SK-N-MC (cell line): ENCODE measurements at regions not wholly inside any gene's neighbourhood (a gene's known extent, or its start where the extent isn't known, plus 50 kb on each side); places are given as distances from the start of the nearest gene placed in this dataset.
"Not testable (repeated sequence)": the region's sequence is repeated elsewhere in the genome, so short reads cannot be mapped to it uniquely, and the experiment has no call there.

Source experiments
- DNase-seq: peaks from one replicate; pipeline ENCODE4 v3.0.0-alpha.2; 2011; ENCODE audit warnings: low read depth, low spot score
- H3K27ac ChIP-seq: fragments of 200-600 bp; sonication (generic); 2 replicates; pipeline ENCODE4 v1.5.1; 2016; ENCODE audit warnings: mixed run types
- H3K36me3 ChIP-seq: fragments of 200-600 bp; sonication (generic); 2 replicates; pipeline ENCODE4 v1.6.1; 2017; ENCODE audit warnings: antibody characterized with exemption, low read length, mixed read lengths; ENCODE audit not compliant: insufficient read depth
- H3K4me3 ChIP-seq: fragments of 200-600 bp; sonication (generic); 2 replicates; pipeline ENCODE4 v1.5.1; 2016
- H3K9ac ChIP-seq: fragments of 200-600 bp; sonication (generic); 2 replicates; pipeline ENCODE4 v1.8.0; 2017; ENCODE audit warnings: mixed run types, mixed read lengths; ENCODE audit not compliant: insufficient read length
- H3K9me3 ChIP-seq: fragments of 200-600 bp; sonication (generic); 2 replicates; pipeline ENCODE4 v1.6.1; 2017; ENCODE audit warnings: low read depth, mild to moderate bottlenecking, antibody characterized with exemption, low read length, moderate library complexity, mixed read lengths
- EZH2 ChIP-seq: fragments of 200-600 bp; sonication (generic); IDR thresholded peaks from one replicate; pipeline ENCODE4 v1.6.1; 2017; ENCODE audit warnings: antibody characterized with exemption
- FOXP2 ChIP-seq: optimal IDR thresholded peaks from 2 replicates; pipeline ENCODE3; 2011; ENCODE audit warnings: mild to moderate bottlenecking, moderate library complexity; ENCODE audit not compliant: insufficient read depth; ENCODE audit errors: extremely low read length, control extremely low read depth
- POLR2AphosphoS5 ChIP-seq: IDR thresholded peaks from 2 replicates; pipeline ENCODE4 v1.6.1; 2012; ENCODE audit warnings: mild to moderate bottlenecking, low read depth, low read length, borderline replicate concordance

DNA sequence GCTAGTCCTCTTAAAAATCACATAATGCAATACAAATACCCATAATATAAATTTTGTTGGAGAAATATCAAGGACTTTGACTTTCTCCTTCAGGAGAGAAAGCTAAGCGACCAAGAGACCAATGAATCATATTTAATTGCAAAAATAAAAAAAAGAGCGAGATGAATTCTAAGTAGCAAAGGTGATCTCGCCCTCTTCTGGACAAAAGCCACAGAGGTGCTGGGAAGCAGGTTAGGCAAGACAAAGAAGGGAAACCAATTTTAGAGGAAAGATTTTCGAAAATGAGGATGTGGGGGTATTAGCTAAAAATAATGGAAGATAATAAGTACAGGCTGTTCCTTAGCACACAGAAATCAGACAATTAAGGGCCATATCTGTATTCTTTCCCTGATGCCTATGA, 111.4 kb upstream of the PLAAT1 start:
- no peak for DNase-seq
- TF ChIP-seq POLR2AphosphoS5 (no peak), FOXP2 (no peak), EZH2 (no peak)
- H3K36me3 ChIP-seq, result no peaks in the 10 kb centered on the region
- no peak overlapping the region for H3K4me3 ChIP-seq
- no peak overlapping the region for H3K9ac ChIP-seq
- no peak overlapping the region for H3K27ac ChIP-seq
- no peaks in the 10 kb centered on the region for H3K9me3 ChIP-seq

GRCh38 chr3:193130576-193130975, 110.4 kb upstream of the PLAAT1 start:
- H3K9ac ChIP-seq, result no peak overlapping the region
- DNase-seq, result no peak
- H3K9me3 ChIP-seq, result no peaks in the 10 kb centered on the region
- no peak overlapping the region for H3K27ac ChIP-seq
- H3K36me3 ChIP-seq, result no peaks in the 10 kb centered on the region
- TF ChIP-seq FOXP2 (no peak), EZH2 (no peak), POLR2AphosphoS5 (no peak)
- no peak overlapping the region for H3K4me3 ChIP-seq

DNA sequence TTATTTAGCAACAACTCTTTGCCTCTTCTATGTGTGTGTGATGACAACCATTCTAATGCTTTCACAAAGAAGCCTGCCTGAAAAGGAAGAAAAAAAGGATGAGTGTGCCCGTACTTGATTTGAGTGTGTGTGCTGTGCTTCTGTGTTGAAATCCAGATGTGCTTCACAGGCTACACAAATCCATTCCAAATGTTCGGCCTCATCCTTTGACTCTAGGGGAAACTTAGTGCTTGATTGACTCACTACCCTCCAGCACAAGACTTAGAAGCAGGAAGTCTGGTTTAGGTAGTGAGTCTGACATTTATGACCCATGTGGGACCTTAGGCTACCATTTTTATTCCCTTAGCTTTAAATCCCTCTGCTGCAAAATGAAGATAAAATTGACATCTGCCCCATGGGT, 108.8 kb upstream of the PLAAT1 start:
- Histone ChIP-seq H3K36me3 (no peaks in the 10 kb centered on the region), H3K9me3 (no peaks in the 10 kb centered on the region), H3K9ac (no peak overlapping the region), H3K27ac (no peak overlapping the region), H3K4me3 (no peak overlapping the region)
- no peak for DNase-seq
- TF ChIP-seq POLR2AphosphoS5, result no peak
- TF ChIP-seq EZH2, result no peak

DNA sequence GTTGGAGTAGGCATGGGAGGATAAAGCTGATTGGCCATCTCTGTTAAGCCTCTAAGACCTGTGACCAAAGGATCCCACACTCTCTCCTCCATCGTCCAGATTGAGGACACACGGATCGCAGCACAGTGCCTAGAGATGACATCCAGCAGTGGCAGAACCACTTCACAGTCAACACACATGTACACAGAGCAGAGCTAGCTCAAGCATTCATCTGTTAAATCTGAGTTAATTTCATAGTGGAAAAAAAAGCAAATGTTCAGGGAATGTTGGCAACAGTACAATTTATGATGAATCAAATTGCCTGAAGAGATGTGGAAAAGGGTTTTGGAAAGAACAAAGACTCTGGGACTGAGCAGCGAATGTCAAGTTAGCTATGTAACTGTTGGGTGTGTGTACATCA, 108.1 kb upstream of the PLAAT1 start:
- no peaks in the 10 kb centered on the region for H3K9me3 ChIP-seq
- no peaks in the 10 kb centered on the region for H3K36me3 ChIP-seq
- TF ChIP-seq POLR2AphosphoS5, result no peak
- TF ChIP-seq FOXP2, result no peak
- no peak for TF ChIP-seq EZH2
- DNase-seq, result no peak
- H3K27ac ChIP-seq, result no peak overlapping the region
- H3K4me3 ChIP-seq, result no peak overlapping the region
- no peak overlapping the region for H3K9ac ChIP-seq

GRCh38 chr3:193134856-193135255, 106.2 kb upstream of the PLAAT1 start:
- Histone ChIP-seq H3K9ac (no peak overlapping the region), H3K4me3 (no peak overlapping the region), H3K27ac (no peak overlapping the region), H3K9me3 (no peaks in the 10 kb centered on the region), H3K36me3 (no peaks in the 10 kb centered on the region)
- no peak for TF ChIP-seq EZH2
- TF ChIP-seq FOXP2, result no peak
- no peak for TF ChIP-seq POLR2AphosphoS5
- DNase-seq, result no peak

DNA sequence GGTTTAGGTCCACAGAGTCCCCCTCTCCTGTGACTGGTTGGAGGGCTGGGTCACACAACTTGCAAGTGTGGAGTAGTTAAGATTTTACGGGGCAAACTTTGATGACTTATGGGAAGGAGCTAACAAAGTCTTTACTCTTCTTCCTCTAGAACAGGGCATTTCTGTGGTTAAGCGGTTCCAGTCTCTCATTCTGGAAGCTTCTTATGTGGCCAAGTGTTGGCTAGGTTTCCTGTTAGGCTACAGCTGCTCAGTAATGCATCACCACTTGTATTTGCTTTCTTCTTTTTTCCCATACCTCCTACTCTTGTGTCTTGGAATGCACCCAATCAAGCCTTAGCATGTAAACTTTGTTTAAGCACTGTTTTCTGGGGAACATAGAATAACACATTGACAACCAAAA, 100.6 kb upstream of the PLAAT1 start:
- Histone ChIP-seq H3K9me3 (no peaks in the 10 kb centered on the region), H3K9ac (no peak overlapping the region), H3K4me3 (no peak overlapping the region), H3K36me3 (no peaks in the 10 kb centered on the region), H3K27ac (no peak overlapping the region)
- TF ChIP-seq EZH2 (no peak), POLR2AphosphoS5 (no peak), FOXP2 (no peak)
- DNase-seq, result no peak

- Histone ChIP-seq H3K36me3 (no peaks in the 10 kb centered on the region), H3K27ac (no peak overlapping the region), H3K9ac (no peak overlapping the region), H3K9me3 (no peaks in the 10 kb centered on the region), H3K4me3 (no peak overlapping the region)
- DNase-seq, result no peak
- TF ChIP-seq POLR2AphosphoS5 (no peak), EZH2 (no peak), FOXP2 (no peak)
Measured at GRCh38 chr3:193145248-193145647, 95.8 kb upstream of the PLAAT1 start.

DNA sequence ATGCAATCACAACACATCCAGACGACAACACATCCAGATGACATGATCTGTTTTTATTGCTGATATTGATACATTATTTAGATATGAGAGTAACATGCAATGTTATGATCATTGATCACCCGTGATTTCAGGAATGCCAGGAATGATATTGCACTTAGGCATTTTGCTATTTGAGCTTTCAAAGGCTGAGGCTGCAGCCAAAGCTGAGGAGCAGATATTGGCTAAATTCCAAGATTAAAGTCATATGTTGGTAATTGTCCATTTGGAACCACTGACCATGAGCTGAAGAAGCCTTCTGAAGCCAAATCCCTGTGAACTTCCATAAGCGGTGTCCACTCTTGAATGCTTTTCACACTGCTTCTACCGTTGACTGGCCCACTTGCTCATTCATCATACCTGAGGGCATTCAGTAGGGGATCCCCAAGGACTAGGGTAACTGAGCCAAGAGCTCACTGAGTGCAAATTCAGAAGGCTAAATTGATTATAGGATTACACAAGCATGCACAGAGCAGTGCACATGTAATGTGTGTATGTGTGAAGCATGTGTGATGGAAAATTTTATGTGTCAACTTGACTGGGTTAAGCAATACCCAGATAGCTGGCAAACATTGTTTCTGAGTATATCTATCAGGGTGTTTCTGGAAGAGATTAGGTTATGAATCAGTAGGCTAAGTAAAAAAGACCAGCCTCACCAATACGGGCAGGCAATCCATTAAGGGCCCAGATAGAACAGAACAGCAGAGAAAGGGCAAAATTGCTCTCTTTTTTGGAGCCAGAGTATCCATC, 92.1 kb upstream of the PLAAT1 start:
- H3K27ac ChIP-seq, result no peak overlapping the region
- no peaks in the 10 kb centered on the region for H3K9me3 ChIP-seq
- no peak overlapping the region for H3K4me3 ChIP-seq
- DNase-seq, result no peak
- no peak for TF ChIP-seq EZH2
- TF ChIP-seq FOXP2, result no peak
- TF ChIP-seq POLR2AphosphoS5, result no peak
- no peaks in the 10 kb centered on the region for H3K36me3 ChIP-seq
- H3K9ac ChIP-seq, result no peak overlapping the region

GRCh38 chr3:193149998-193150397, 91.0 kb upstream of the PLAAT1 start:
- no peaks in the 10 kb centered on the region for H3K36me3 ChIP-seq
- H3K27ac ChIP-seq, result no peak overlapping the region
- TF ChIP-seq EZH2 (no peak), POLR2AphosphoS5 (no peak), FOXP2 (no peak)
- H3K4me3 ChIP-seq, result no peak overlapping the region
- no peaks in the 10 kb centered on the region for H3K9me3 ChIP-seq
- no peak overlapping the region for H3K9ac ChIP-seq
- DNase-seq, result no peak

- not testable (repeated sequence) for H3K27ac ChIP-seq, H3K9me3 ChIP-seq, DNase-seq, H3K4me3 ChIP-seq, H3K9ac ChIP-seq, H3K36me3 ChIP-seq
Measured at GRCh38 chr3:193155044-193155781, 85.8 kb upstream of the PLAAT1 start.
